ENCODE measurements at regions not wholly inside any gene's neighbourhood (a gene's known extent, or its start where the extent isn't known, plus 50 kb on each side); places are given as distances from the start of the nearest gene placed in this dataset.

DNA sequence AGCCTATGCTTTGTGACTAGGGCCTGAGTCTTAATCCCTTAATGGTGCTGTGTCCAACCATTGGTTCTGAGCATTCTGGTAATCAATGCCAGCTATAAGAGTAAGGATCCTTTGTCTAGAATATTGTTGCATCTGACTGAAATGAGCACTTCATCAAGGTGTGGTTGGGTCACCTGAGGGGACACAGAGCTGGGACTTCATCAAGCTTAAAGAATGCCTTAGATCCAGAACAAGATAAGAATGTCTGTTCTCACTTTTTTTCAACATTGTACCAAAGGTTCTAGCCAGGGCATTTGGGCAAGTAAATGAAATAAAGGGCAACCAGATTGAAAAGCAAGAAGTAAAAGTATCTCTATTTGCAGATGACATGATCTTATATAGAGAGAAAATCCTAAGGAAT lies 280.4 kb downstream of the MTERF1 start:
- Histone ChIP-seq H3K9me2 (replicated peaks; ENCODE audit: control insufficient read depth, low read length) (no peaks in the 10 kb centered on the region), H3K27ac (ENCODE audit: low read depth, low read length) (no peak overlapping the region), H3K79me2 (ENCODE audit: control insufficient read depth, low read length) (no peaks in the 10 kb centered on the region), H3K4me1 (ENCODE audit: control insufficient read depth, low read length) (no peaks in the 10 kb centered on the region), H3K36me3 (ENCODE audit: control insufficient read depth, low read length) (no peaks in the 10 kb centered on the region), H3K4me3 (ENCODE audit: low read length) (no peak overlapping the region), H3K27me3 (ENCODE audit: control insufficient read depth, low read length) (peaks cover 3% of the 10 kb centered on the region; the same call in 1 of the 2 replicates), H4K20me1 (ENCODE audit: control insufficient read depth, insufficient read depth, low read depth, low read length) (no peaks in the 10 kb centered on the region), H3K4me2 (ENCODE audit: low read length) (no peak overlapping the region), H3F3A (ENCODE audit: control insufficient read depth, insufficient read depth) (no peaks in the 10 kb centered on the region), H3K9me3 (ENCODE audit: control insufficient read depth, insufficient read depth, low read length) (no peaks in the 10 kb centered on the region)
- TF ChIP-seq, protein P1, sequence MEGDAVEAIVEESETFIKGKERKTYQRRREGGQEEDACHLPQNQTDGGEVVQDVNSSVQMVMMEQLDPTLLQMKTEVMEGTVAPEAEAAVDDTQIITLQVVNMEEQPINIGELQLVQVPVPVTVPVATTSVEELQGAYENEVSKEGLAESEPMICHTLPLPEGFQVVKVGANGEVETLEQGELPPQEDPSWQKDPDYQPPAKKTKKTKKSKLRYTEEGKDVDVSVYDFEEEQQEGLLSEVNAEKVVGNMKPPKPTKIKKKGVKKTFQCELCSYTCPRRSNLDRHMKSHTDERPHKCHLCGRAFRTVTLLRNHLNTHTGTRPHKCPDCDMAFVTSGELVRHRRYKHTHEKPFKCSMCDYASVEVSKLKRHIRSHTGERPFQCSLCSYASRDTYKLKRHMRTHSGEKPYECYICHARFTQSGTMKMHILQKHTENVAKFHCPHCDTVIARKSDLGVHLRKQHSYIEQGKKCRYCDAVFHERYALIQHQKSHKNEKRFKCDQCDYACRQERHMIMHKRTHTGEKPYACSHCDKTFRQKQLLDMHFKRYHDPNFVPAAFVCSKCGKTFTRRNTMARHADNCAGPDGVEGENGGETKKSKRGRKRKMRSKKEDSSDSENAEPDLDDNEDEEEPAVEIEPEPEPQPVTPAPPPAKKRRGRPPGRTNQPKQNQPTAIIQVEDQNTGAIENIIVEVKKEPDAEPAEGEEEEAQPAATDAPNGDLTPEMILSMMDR (IDR thresholded peaks at IDR 0.05; ENCODE audit: low read depth, low read length, poor library complexity, severe bottlenecking): no peak
- no peak for TF ChIP-seq EZH2phosphoT487 (IDR thresholded peaks at IDR 0.05; ENCODE audit: borderline replicate concordance, low read length)

DNA sequence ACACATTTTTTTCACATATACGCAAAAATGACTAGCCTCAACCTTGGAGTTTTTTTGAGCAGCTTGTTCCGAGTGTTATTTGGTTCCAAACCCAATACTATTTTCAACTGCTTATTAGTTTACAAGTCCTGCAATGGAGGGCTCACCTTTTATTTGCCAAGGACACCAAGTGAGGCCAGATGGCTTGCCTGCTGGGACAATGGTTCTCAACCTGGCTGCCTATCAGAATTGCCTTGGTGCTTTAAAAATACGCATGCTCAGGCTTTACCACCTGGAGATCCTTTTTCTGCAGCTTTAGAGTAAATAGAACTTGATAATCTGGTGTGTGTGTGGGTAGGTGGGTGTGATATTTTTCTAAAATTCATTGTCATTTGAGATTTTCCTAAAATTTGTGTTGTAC lies 276.8 kb downstream of the MTERF1 start:
- Histone ChIP-seq H3K27me3 (ENCODE audit: control insufficient read depth, low read length) (peaks cover 3% of the 10 kb centered on the region; the same call in 1 of the 2 replicates), H3K4me2 (ENCODE audit: low read length) (no peak overlapping the region), H3K4me1 (ENCODE audit: control insufficient read depth, low read length) (no peaks in the 10 kb centered on the region), H3K36me3 (ENCODE audit: control insufficient read depth, low read length) (no peaks in the 10 kb centered on the region), H4K20me1 (ENCODE audit: control insufficient read depth, insufficient read depth, low read depth, low read length) (no peaks in the 10 kb centered on the region), H3K9me3 (ENCODE audit: control insufficient read depth, insufficient read depth, low read length) (no peaks in the 10 kb centered on the region), H3F3A (ENCODE audit: control insufficient read depth, insufficient read depth) (no peaks in the 10 kb centered on the region), H3K4me3 (ENCODE audit: low read length) (no peak overlapping the region), H3K79me2 (ENCODE audit: control insufficient read depth, low read length) (no peaks in the 10 kb centered on the region), H3K9me2 (replicated peaks; ENCODE audit: control insufficient read depth, low read length) (no peaks in the 10 kb centered on the region), H3K27ac (ENCODE audit: low read depth, low read length) (no peak overlapping the region)
- TF ChIP-seq, protein P1 (IDR thresholded peaks at IDR 0.05; ENCODE audit: low read depth, low read length, poor library complexity, severe bottlenecking): no peak
- TF ChIP-seq EZH2phosphoT487 (IDR thresholded peaks at IDR 0.05; ENCODE audit: borderline replicate concordance, low read length): no peak

DNA sequence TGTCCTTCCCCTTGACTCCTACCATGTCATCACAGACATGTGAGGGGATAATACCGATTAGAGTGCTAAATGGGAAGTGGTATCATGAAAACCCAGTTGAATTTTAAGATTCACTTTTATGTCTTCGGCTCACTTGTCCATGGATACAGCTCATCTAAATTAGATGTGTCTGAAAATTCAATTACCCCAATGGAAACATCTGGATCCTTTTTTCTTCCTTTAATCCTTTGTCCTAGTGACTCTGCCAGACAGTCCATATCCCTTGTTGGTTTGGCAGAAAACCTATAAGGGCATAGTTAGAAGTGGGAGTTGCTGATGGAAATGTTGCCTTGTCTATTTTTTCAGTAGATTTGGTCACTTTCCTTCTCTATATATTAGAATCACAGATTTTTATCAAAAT lies 271.9 kb downstream of the MTERF1 start:
- H3K4me3 ChIP-seq (ENCODE audit: low read length): no peak overlapping the region
- H3K79me2 ChIP-seq (ENCODE audit: control insufficient read depth, low read length): no peaks in the 10 kb centered on the region
- TF ChIP-seq, protein P1 (IDR thresholded peaks at IDR 0.05; ENCODE audit: low read depth, low read length, poor library complexity, severe bottlenecking): no peak
- TF ChIP-seq EZH2phosphoT487 (IDR thresholded peaks at IDR 0.05; ENCODE audit: borderline replicate concordance, low read length): no peak
- no peaks in the 10 kb centered on the region for H3K9me3 ChIP-seq (ENCODE audit: control insufficient read depth, insufficient read depth, low read length)
- H3K4me2 ChIP-seq (ENCODE audit: low read length): no peak overlapping the region
- H4K20me1 ChIP-seq (ENCODE audit: control insufficient read depth, insufficient read depth, low read depth, low read length): no peaks in the 10 kb centered on the region
- H3K4me1 ChIP-seq (ENCODE audit: control insufficient read depth, low read length): no peaks in the 10 kb centered on the region
- H3K36me3 ChIP-seq (ENCODE audit: control insufficient read depth, low read length): no peaks in the 10 kb centered on the region
- no peaks in the 10 kb centered on the region for H3F3A ChIP-seq (ENCODE audit: control insufficient read depth, insufficient read depth)
- H3K27ac ChIP-seq (ENCODE audit: low read depth, low read length): no peak overlapping the region
- peaks cover 4% of the 10 kb centered on the region; the same call in 1 of the 2 replicates for H3K27me3 ChIP-seq (ENCODE audit: control insufficient read depth, low read length)
- H3K9me2 ChIP-seq (replicated peaks; ENCODE audit: control insufficient read depth, low read length): no peaks in the 10 kb centered on the region

Data from DOHH2 (cell line).